Adrenal gland (tissue), 9 donors: ENCODE measurements at regions not wholly inside any gene's neighbourhood (a gene's known extent, or its start where the extent isn't known, plus 50 kb on each side); places are given as distances from the start of the nearest gene placed in this dataset.

Experiments used
- DNase-seq, 7 donors: peaks; one replicate each; pipeline ENCODE4 v3.0.0-alpha.2; 2019 to 2020
- H3K27ac ChIP-seq, 5 donors: fragments of 200-600 bp; sonication (generic) in 4 of 5; 1 replicate in 3 of 5; 2 replicates in 2 of 5; pipeline versions ENCODE4 v1.5.1 to v1.8.0; 2016 to 2020; ENCODE audit warnings: mild to moderate bottlenecking in 1 of 5
- H3K27me3 ChIP-seq: fragments of 200-600 bp; 2 replicates; pipeline ENCODE4 v1.8.0; 2021
- H3K36me3 ChIP-seq, 2 donors: fragments of 200-600 bp; replicated peaks in 1 of 2; 1 replicate in 1 of 2; 2 replicates in 1 of 2; pipeline versions ENCODE4 v1.5.1 to v1.8.0; 2018 to 2022
- H3K4me1 ChIP-seq, 2 donors: fragments of 200-600 bp; replicated peaks in 1 of 2; 1 replicate in 1 of 2; 2 replicates in 1 of 2; pipeline versions ENCODE4 v1.5.1 to v1.8.0; 2018 to 2021
- H3K4me3 ChIP-seq, 4 donors: fragments of 200-600 bp; sonication (generic) in 3 of 4; one replicate each; pipeline ENCODE4 v1.5.1; 2016 to 2018
- H3K9me3 ChIP-seq, 3 donors: fragments of 200-600 bp; sonication (generic) in 1 of 3; replicated peaks in 1 of 3; 1 replicate in 2 of 3; 2 replicates in 1 of 3; pipeline versions ENCODE4 v1.5.1 to v1.8.0; 2016 to 2021
- POLR2A ChIP-seq, 2 donors: fragments of 450-650 bp; IDR thresholded peaks; one replicate each; pipeline ENCODE4 v1.6.1; 2017; ENCODE audit warnings: antibody characterized with exemption in 2 of 2, mild to moderate bottlenecking in 2 of 2, moderate library complexity in 1 of 2
- WGBS, 4 donors: extraction: QIAGEN DNeasy Blood & Tissue Kit in 2 of 4; methylation state at CpG; one replicate each; pipeline versions ENCODE4 v1.1.5 to v1.1.7; 2013 to 2017; 5-methylcytosine and 5-hydroxymethylcytosine counted together
- intact Hi-C, 2 donors: fragments of 100-400 bp; cut with DNase I; formaldehyde crosslinking; loops; one replicate each; pipeline versions ENCODE4 v1.14.1 to v1.15.0; 2022 to 2023
- TF ChIP-seq, protein P1 (sequence below), 6 experiments: fragments of 450-650 bp in 4 of 6; fragments of 200-600 bp in 2 of 6; sonication (generic) in 1 of 6; IDR thresholded peaks; 1 replicate in 5 of 6; 2 replicates in 1 of 6; pipeline versions ENCODE4 v1.5.1 to v1.8.0; 2016 to 2021; ENCODE audit warnings: antibody characterized with exemption in 6 of 6, mild to moderate bottlenecking in 2 of 6, moderate library complexity in 1 of 6
- donor health status: healthy with polysubstance abuse.
- donor health status: Bipolar disorder and iron deficiency.
- donor health status: DM: yes; HTN: yes; CAD: no.
- donor health status: DM: no; HTN: no; CAD: no.
- donor health status: DM: no; HTN: no; CAD: no.

DNA sequence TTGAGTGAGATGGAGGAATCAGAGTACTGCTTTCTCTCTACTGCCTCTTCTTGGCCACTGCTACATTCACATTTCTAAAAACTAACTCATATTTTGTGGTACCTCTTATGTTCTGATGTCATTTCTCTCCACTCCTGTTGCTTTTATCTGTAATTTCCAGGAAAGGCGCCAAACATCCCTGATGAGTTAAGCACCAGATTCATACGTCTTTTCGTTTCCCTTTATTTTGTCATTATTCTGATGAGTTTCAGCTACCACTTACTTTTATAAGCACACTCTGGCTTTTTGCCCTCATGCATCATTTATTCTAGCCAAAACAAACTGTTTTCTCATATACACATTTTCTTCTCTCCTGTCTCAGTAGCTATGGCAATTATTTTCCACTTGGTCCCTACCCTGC lies 680.0 kb downstream of the RNF144B start:
- intact Hi-C loops, result no loop called here
- Histone ChIP-seq H3K4me1 (no peaks in the 10 kb centered on the region), H3K4me3 (no peak overlapping the region), H3K27me3 (no peaks in the 10 kb centered on the region), H3K9me3 (peaks cover 0 to under 1% (median 0%) of the 10 kb centered on the region in 3 donors), H3K36me3 (no peaks in the 10 kb centered on the region), H3K27ac (no peak overlapping the region)
- WGBS, 4 donors, result 77 to 91% (median 82%) methylated on average over 3 of the region's 3 CpGs
- DNase-seq, result no peak
- TF ChIP-seq, protein P1, sequence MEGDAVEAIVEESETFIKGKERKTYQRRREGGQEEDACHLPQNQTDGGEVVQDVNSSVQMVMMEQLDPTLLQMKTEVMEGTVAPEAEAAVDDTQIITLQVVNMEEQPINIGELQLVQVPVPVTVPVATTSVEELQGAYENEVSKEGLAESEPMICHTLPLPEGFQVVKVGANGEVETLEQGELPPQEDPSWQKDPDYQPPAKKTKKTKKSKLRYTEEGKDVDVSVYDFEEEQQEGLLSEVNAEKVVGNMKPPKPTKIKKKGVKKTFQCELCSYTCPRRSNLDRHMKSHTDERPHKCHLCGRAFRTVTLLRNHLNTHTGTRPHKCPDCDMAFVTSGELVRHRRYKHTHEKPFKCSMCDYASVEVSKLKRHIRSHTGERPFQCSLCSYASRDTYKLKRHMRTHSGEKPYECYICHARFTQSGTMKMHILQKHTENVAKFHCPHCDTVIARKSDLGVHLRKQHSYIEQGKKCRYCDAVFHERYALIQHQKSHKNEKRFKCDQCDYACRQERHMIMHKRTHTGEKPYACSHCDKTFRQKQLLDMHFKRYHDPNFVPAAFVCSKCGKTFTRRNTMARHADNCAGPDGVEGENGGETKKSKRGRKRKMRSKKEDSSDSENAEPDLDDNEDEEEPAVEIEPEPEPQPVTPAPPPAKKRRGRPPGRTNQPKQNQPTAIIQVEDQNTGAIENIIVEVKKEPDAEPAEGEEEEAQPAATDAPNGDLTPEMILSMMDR (IDR thresholded peaks at IDR 0.05), result no peak
- TF ChIP-seq POLR2A (IDR thresholded peaks at IDR 0.05), result no peak

DNA sequence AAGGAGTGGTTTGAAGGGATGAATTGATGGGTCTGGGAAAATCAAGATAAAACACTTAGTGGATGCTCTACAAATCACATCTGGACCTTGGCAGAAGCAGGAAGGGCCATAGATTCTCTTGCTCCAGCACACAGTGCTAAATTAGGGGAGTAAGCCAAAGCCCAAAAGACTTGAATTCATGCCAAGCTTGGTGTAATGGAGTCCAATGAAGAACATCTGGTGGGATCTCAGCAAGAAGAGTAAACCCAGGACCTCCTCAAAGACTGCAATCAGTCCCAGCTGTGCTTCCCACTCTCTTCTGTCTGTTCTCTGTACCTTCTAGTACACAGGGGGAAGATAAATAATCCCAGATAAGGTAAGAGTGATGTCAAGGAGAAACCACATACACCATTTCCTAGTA lies 683.4 kb downstream of the RNF144B start:
- H3K27ac ChIP-seq, result no peak overlapping the region
- no peak for TF ChIP-seq POLR2A (IDR thresholded peaks at IDR 0.05)
- TF ChIP-seq, protein P1 (IDR thresholded peaks at IDR 0.05), result no peak
- peaks cover 0 to 4% (median 0%) of the 10 kb centered on the region in 3 donors for H3K9me3 ChIP-seq
- no peaks in the 10 kb centered on the region for H3K36me3 ChIP-seq
- no peak overlapping the region for H3K4me3 ChIP-seq
- no peaks in the 10 kb centered on the region for H3K27me3 ChIP-seq
- DNase-seq, result no peak
- H3K4me1 ChIP-seq, result no peaks in the 10 kb centered on the region
- intact Hi-C loops, result no loop called here

DNA sequence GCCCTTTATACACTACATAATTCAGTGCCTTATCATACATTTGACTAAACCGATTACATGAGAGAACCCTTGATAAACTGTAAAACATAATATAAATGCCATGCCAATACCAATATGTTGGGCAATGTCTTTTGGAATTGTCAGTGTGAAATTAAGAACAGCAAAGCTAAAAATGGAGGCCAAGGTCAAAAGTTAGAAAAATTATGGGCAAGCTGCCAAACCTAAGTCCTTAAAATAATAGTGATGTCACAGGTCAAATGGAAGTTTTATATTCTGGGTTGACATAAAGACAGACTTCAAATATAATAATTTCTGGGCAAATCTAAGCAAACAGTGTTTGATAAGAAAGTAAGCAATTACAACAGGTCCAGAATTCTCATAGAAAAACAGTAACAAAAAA lies 696.7 kb downstream of the RNF144B start:
- H3K4me3 ChIP-seq, result no peak overlapping the region
- H3K36me3 ChIP-seq, result no peaks in the 10 kb centered on the region
- DNase-seq, result no peak
- no peak overlapping the region for H3K27ac ChIP-seq
- H3K27me3 ChIP-seq, result no peaks in the 10 kb centered on the region
- H3K9me3 ChIP-seq, result no peaks in the 10 kb centered on the region
- 31 to 44% (median 37%) methylated on average over 1 of the region's 1 CpG for WGBS, 4 donors
- H3K4me1 ChIP-seq, result no peaks in the 10 kb centered on the region
- no peak for TF ChIP-seq POLR2A (IDR thresholded peaks at IDR 0.05)
- TF ChIP-seq, protein P1 (IDR thresholded peaks at IDR 0.05), result no peak
- intact Hi-C loops, result no loop called here

GRCh38 chr6:19086480-19086879 lies 699.3 kb downstream of the RNF144B start:
- Histone ChIP-seq H3K27ac (no peak overlapping the region), H3K27me3 (no peaks in the 10 kb centered on the region), H3K4me3 (no peak overlapping the region), H3K4me1 (no peaks in the 10 kb centered on the region), H3K9me3 (no peaks in the 10 kb centered on the region), H3K36me3 (no peaks in the 10 kb centered on the region)
- TF ChIP-seq, protein P1 (IDR thresholded peaks at IDR 0.05), result no peak
- TF ChIP-seq POLR2A (IDR thresholded peaks at IDR 0.05), result no peak
- no peak for DNase-seq
- WGBS, 4 donors, result 73 to 83% (median 77%) methylated on average over 4 of the region's 4 CpGs
- intact Hi-C loops, result no loop called here
